GM12864 (cell line): ENCODE measurements at regions not wholly inside any gene's neighbourhood (a gene's known extent, or its start where the extent isn't known, plus 50 kb on each side); places are given as distances from the start of the nearest gene placed in this dataset.
"Not testable (repeated sequence)": the region's sequence is repeated elsewhere in the genome, so short reads cannot be mapped to it uniquely, and the experiment has no call there.

Experiments used
- DNase-seq: peaks from one replicate; pipeline ENCODE4 v3.0.0-alpha.2; 2011; ENCODE audit warnings: low read depth
- H3K4me3 ChIP-seq: 2 replicates; pipeline ENCODE4 v1.5.1; 2011; ENCODE audit warnings: mild to moderate bottlenecking, low read depth, low read length, control low read depth
- CTCF ChIP-seq: IDR thresholded peaks from 2 replicates; pipeline ENCODE4 v1.5.1; 2011; ENCODE audit warnings: low read depth, mild to moderate bottlenecking, moderate library complexity, low read length, control low read depth, inconsistent platforms; ENCODE audit errors: missing control alignments

DNA sequence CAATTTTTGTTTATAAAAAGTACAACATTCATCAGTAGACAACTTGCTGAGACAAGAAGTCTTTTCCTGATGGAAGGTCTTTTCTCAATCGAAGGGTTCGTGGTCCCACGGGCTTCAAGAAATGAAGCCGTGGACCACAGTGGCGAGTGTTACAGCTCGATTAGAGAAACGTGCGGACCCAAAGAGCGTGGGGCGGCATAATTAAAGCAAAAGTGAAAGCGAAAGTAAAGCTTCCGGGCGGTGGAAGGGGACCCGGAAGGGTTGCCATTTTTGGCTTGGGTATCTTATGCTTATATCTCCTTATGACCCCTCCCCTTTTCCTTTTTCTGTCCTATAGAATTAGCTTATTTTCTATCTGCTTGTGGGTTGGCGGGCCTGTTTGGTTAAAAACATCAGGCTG, 2309.4 kb upstream of the ACO1 start:
- no peak for DNase-seq
- TF ChIP-seq CTCF = no peak
- H3K4me3 ChIP-seq = no peak overlapping the region

- no peak for TF ChIP-seq CTCF
- peak; percentile 19 for DNase-seq
- H3K4me3 ChIP-seq = no peak overlapping the region
These were observed 2308.8 kb upstream of the ACO1 start for GRCh38 chr9:30075451-30076199.

DNA sequence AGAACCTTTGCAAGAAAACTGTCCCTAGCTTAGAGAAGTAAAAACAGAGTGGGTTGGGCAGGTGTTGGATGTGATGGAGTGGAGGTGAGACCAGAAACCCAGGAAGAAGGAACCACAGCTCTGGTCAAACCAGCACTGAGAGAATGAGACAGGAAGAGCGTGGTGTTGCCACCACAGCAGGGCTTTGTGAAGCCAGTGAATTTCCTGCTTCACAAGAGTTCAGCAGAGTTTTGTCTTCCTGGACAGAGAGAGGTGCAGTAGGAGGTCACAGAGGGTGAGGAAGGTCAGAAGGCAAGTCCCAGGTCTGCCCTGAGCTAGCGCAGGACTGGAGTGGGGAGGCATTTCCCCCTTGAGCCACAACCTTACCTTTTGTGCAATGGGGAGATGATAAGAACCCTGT, 2306.2 kb upstream of the ACO1 start:
- no peak overlapping the region for H3K4me3 ChIP-seq
- no peak for TF ChIP-seq CTCF
- DNase-seq = no peak

- TF ChIP-seq CTCF = no peak
These were observed 2295.0 kb upstream of the ACO1 start for GRCh38 chr9:30089428-30089827.

DNA sequence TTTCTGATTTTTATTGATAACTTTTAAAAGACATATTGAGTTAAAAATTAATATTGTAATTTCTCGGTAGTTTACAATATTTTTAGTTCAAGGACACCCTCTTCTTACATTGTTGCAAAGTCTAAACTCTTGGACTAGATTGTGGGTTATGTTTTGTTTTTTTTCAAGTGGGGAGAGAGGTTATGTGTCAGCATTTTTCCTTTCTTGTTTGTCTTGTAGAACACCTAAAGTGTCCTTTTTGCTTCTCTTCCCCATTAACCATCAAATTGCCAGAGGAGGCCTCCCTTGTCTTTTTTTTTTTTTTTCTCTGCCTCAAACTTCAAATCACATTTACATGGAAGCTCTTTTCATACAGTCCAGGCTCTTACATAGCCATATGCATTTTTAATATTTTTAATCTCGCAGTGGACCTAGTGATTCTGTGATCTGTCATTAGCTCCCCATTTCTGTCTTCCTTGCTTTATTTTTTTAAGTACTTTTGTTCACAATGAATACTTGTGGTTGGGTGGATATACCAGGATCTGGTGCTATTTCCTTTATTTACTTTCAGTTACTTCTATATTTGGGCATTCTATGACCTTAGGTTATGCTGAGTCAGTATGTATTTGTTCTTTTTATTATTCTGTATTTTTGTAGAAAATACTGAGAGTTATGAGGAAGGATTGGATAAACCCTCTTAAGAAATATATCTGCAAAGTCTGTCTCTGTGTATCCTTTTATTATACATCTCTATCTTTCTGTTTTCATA, 2280.6 kb upstream of the ACO1 start:
- no peak overlapping the region for H3K4me3 ChIP-seq
- DNase-seq = no peak
- TF ChIP-seq CTCF = no peak

More at GRCh38 chr9:30089428-30089827, 2295.0 kb upstream of the ACO1 start:
- no peak for DNase-seq
- H3K4me3 ChIP-seq = no peak overlapping the region

GRCh38 chr9:30107134-30107533, 2277.3 kb upstream of the ACO1 start:
- not testable (repeated sequence) for H3K4me3 ChIP-seq, DNase-seq

GRCh38 chr9:30116673-30117217, 2267.7 kb upstream of the ACO1 start:
- no peak overlapping the region for H3K4me3 ChIP-seq
- no peak for TF ChIP-seq CTCF
- no peak for DNase-seq
